ENCODE measurements at regions not wholly inside any gene's neighbourhood (a gene's known extent, or its start where the extent isn't known, plus 50 kb on each side); places are given as distances from the start of the nearest gene placed in this dataset.

- no peak for TF ChIP-seq POLR2AphosphoS5 (IDR thresholded peaks at IDR 0.05; ENCODE audit: low read depth, low read length)
- no peak for TF ChIP-seq POLR2A (IDR thresholded peaks at IDR 0.05; ENCODE audit: borderline replicate concordance, extremely low read depth, insufficient read depth, insufficient read length)
- TF ChIP-seq ELF1 (IDR thresholded peaks at IDR 0.05; ENCODE audit: borderline replicate concordance, low read depth) = no peak
- no peak for TF ChIP-seq JUND (IDR thresholded peaks at IDR 0.05)
- no peak for TF ChIP-seq SRF (IDR thresholded peaks at IDR 0.05; ENCODE audit: low read depth)
- no peak for TF ChIP-seq SIN3A (IDR thresholded peaks at IDR 0.05; ENCODE audit: low read depth)
- TF ChIP-seq ZNF274 (IDR thresholded peaks at IDR 0.05; ENCODE audit: low read depth, low read length) = no peak
- TF ChIP-seq ZBTB33 (IDR thresholded peaks at IDR 0.05; ENCODE audit: extremely low read depth, insufficient replicate concordance, low read length) = no peak
- TF ChIP-seq EZH2 (IDR thresholded peaks at IDR 0.05) = no peak
- TF ChIP-seq CEBPB (IDR thresholded peaks at IDR 0.05; ENCODE audit: low read depth) = no peak
- peak; percentile 24 for TF ChIP-seq YY1 (IDR thresholded peaks at IDR 0.05; ENCODE audit: extremely low read depth, insufficient replicate concordance, low read depth, low read length)
- no peak for TF ChIP-seq FOSL1 (IDR thresholded peaks at IDR 0.05; ENCODE audit: low read depth)
These were observed 133.8 kb upstream of the PLXNA4 start (continued) for GRCh38 chr7:132709971-132710567.

- no peaks in the 10 kb centered on the region for H3K4me1 ChIP-seq (ENCODE audit: control insufficient read depth in 1 of 2, insufficient read depth in 2 of 2, low read length in 2 of 2)
- intact Hi-C loops (cut with micrococcal nuclease) = loop anchor here (10.0 kb wide), 1 partner anchor 1716 kb away; no protein-coding TSS in a partner anchor
- no TSS peak for BruUV-seq (replicated peaks)
- ATAC-seq = no peak
- no peaks in the 10 kb centered on the region for H4K20me1 ChIP-seq (ENCODE audit: insufficient read depth)
- no peaks in the 10 kb centered on the region for H3K9me3 ChIP-seq (ENCODE audit: control insufficient read depth in 1 of 2, insufficient read depth in 1 of 2, low read depth in 1 of 2, low read length in 2 of 2)
- no peaks in the 10 kb centered on the region for H3K79me2 ChIP-seq (ENCODE audit: insufficient read depth, low read length)
- H3K27ac ChIP-seq (ENCODE audit: low read depth, low read length) = no peak overlapping the region
- ChIA-PET CTCF (no interaction called here), RAD21 (ENCODE audit: low non-redundant PET in 1 of 2, low total read pairs in 2 of 2, uncharacterized antibody in 2 of 2, unreplicated experiment in 2 of 2) (no interaction called here), POLR2A (no interaction called here)
- H3K4me2 ChIP-seq (ENCODE audit: low read length) = no peak overlapping the region
- H2AFZ ChIP-seq (ENCODE audit: low read depth, low read length, poor library complexity, severe bottlenecking) = no peak overlapping the region
- no peaks in the 10 kb centered on the region for H3K9me2 ChIP-seq (ENCODE audit: insufficient read depth)
- no peaks in the 10 kb centered on the region for H3K36me3 ChIP-seq (ENCODE audit: control insufficient read depth in 1 of 2, insufficient read depth in 2 of 2, low read length in 2 of 2)
- no peak overlapping the region for H3K9ac ChIP-seq (ENCODE audit: low read length)
- no peaks in the 10 kb centered on the region for H3K27me3 ChIP-seq (ENCODE audit: insufficient read depth, low read length)
- no peak overlapping the region for H3K4me3 ChIP-seq (replicated peaks in 1 of 2; ENCODE audit: low read depth in 1 of 2, low read length in 2 of 2)
- DNase-seq (ENCODE audit: low read depth, low spot score) = no peak
- TF ChIP-seq ELF1 (IDR thresholded peaks at IDR 0.05; ENCODE audit: borderline replicate concordance, low read depth) (no peak), POLR2AphosphoS5 (IDR thresholded peaks at IDR 0.05; ENCODE audit: low read depth, low read length) (no peak), CBX3 (IDR thresholded peaks at IDR 0.05; ENCODE audit: low read depth) (no peak), CTCF (IDR thresholded peaks at IDR 0.05 in 2 of 3, conservative IDR thresholded peaks at IDR 0.05 in 1 of 3; ENCODE audit: borderline replicate concordance in 1 of 3, insufficient read depth in 1 of 3, low read depth in 2 of 3, low read length in 2 of 3) (no peak), ZBTB33 (IDR thresholded peaks at IDR 0.05; ENCODE audit: extremely low read depth, insufficient replicate concordance, low read length) (no peak), REST (IDR thresholded peaks at IDR 0.05; ENCODE audit: low read depth) (no peak), SRF (IDR thresholded peaks at IDR 0.05; ENCODE audit: low read depth) (no peak), YY1 (IDR thresholded peaks at IDR 0.05; ENCODE audit: extremely low read depth, insufficient replicate concordance, low read depth, low read length) (no peak)
These were observed 132.2 kb upstream of the PLXNA4 start for GRCh38 chr7:132708470-132708869.
